Common myeloid progenitor, CD34-positive (primary cell): ENCODE measurements at regions not wholly inside any gene's neighbourhood (a gene's known extent, or its start where the extent isn't known, plus 50 kb on each side); places are given as distances from the start of the nearest gene placed in this dataset.

Experiments
- CTCF ChIA-PET: fragments of 350-600 bp; sonication (Branson Sonifier 250); formaldehyde crosslinking; loops from one replicate; lab custom pipeline; 2021; ENCODE audit warnings: antibody characterized with exemption; lab: Charles Lee
- POLR2A ChIA-PET: fragments of 350-600 bp; sonication (Branson Sonifier 250); formaldehyde crosslinking; loops from one replicate; lab custom pipeline; 2021; ENCODE audit warnings: antibody characterized with exemption; lab: Charles Lee
- DNase-seq, 3 donors: peaks; one replicate each; pipeline versions ENCODE4 v3.0.0 to v3.0.0-alpha.2; 2013
- H3K27ac ChIP-seq, 2 experiments: 1 replicate in 1 of 2; 2 replicates in 1 of 2; pipeline ENCODE4 v1.7.0; 2013; ENCODE audit warnings: inconsistent platforms in 2 of 2, low read length in 2 of 2, mild to moderate bottlenecking in 2 of 2, low read depth in 1 of 2, moderate library complexity in 1 of 2; ENCODE audit not compliant: severe bottlenecking in 2 of 2, insufficient read depth in 1 of 2, poor library complexity in 1 of 2
- H3K27me3 ChIP-seq, 5 experiments: replicated peaks in 2 of 5; 1 replicate in 3 of 5; 2 replicates in 2 of 5; pipeline versions ENCODE4 v1.6.1 to v1.7.0; 2013; ENCODE audit warnings: low read length in 4 of 5, mild to moderate bottlenecking in 2 of 5, moderate library complexity in 2 of 5, inconsistent platforms in 1 of 5; ENCODE audit not compliant: insufficient read depth in 5 of 5, control insufficient read depth in 4 of 5
- H3K36me3 ChIP-seq, 4 experiments: 1 replicate in 2 of 4; 2 replicates in 2 of 4; pipeline versions ENCODE4 v1.6.1 to v1.7.0; 2013; ENCODE audit warnings: low read length in 3 of 4, control low read depth in 1 of 4, mild to moderate bottlenecking in 1 of 4; ENCODE audit not compliant: control insufficient read depth in 4 of 4, insufficient read depth in 4 of 4
- H3K4me1 ChIP-seq, 4 experiments: 1 replicate in 3 of 4; 2 replicates in 1 of 4; pipeline versions ENCODE4 v1.6.1 to v1.7.1; 2013; ENCODE audit warnings: low read length in 3 of 4, mild to moderate bottlenecking in 3 of 4, control low read depth in 1 of 4, inconsistent platforms in 1 of 4, moderate library complexity in 1 of 4; ENCODE audit not compliant: control insufficient read depth in 4 of 4, insufficient read depth in 4 of 4; ENCODE audit errors: control extremely low read depth in 1 of 4
- H3K4me3 ChIP-seq, 7 experiments: 1 replicate in 4 of 7; 2 replicates in 3 of 7; pipeline versions ENCODE4 v1.5.1 to v1.7.0; 2013; ENCODE audit warnings: mild to moderate bottlenecking in 7 of 7, low read length in 6 of 7, moderate library complexity in 6 of 7, inconsistent platforms in 2 of 7, low read depth in 2 of 7, control low read depth in 1 of 7; ENCODE audit not compliant: insufficient read depth in 4 of 7, control insufficient read depth in 1 of 7; ENCODE audit errors: extremely low read depth in 1 of 7
- H3K9me3 ChIP-seq, 5 experiments: 1 replicate in 4 of 5; 2 replicates in 1 of 5; pipeline versions ENCODE4 v1.6.1 to v1.7.1; 2013; ENCODE audit warnings: low read length in 4 of 5, mild to moderate bottlenecking in 2 of 5, inconsistent platforms in 1 of 5, low read depth in 1 of 5, moderate library complexity in 1 of 5; ENCODE audit not compliant: control insufficient read depth in 4 of 5, insufficient read depth in 2 of 5; ENCODE audit errors: control extremely low read depth in 1 of 5
- WGBS: methylation state at CpG from one replicate; pipeline ENCODE4 v1.1.5; 2013; ENCODE audit not compliant: insufficient coverage; 5-methylcytosine and 5-hydroxymethylcytosine counted together

- WGBS: 92% methylated on average over 2 of the region's 4 CpGs
- ChIA-PET CTCF (interaction anchor here (1.0 kb wide), 1 partner anchor 163 kb away, joined by 3 read pairs; no protein-coding TSS in a partner anchor), POLR2A (no interaction called here)
Observed at GRCh38 chr7:13098161-13098560, 410.7 kb downstream of the ARL4A start.

DNA sequence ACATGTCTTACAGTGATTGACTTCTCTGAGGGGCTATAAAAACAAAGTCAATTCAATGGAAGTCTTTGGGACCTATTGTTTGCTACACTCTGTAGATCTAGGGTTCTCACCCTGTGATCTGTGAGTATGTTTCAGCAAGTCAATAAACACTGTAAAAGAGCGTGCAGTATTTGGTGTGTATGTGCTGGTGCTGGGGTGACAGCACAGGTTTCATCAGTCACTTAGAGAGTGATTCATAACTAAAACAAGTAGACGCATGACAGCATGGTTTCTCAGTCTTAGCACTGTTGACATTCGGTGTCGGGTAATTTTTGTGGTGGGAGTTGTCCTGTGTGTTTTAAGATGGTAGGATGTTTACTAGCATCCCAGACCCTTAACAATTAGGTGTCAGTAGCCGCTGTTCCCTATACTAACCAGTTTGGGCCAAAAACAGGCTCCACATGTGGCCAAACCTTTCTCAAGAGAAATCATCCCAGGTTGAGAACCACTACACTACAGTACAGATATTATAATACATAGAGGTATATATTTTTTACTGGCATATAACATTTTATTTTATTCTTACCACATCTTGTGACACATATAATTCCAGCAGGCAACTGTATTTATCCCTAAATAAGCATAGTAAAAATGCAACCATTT lies 411.8 kb downstream of the ARL4A start:
- DNase-seq: no peak

More at GRCh38 chr7:13098161-13098560, 410.7 kb downstream of the ARL4A start:
- Histone ChIP-seq H3K27ac (no peak overlapping the region), H3K27me3 (no peaks in the 10 kb centered on the region), H3K9me3 (no peaks in the 10 kb centered on the region), H3K4me1 (peaks cover 0 to 9% (median 0%) of the 10 kb centered on the region in 4 experiments), H3K36me3 (no peaks in the 10 kb centered on the region), H3K4me3 (no peak overlapping the region)
- no peak for DNase-seq

GRCh38 chr7:13104128-13104527 lies 416.7 kb downstream of the ARL4A start:
- CTCF ChIA-PET: interaction anchor here (0.9 to 1.5 kb wide), 3 partner anchors 9 to 11 kb away, joined by 3 to 6 read pairs (median 3); no protein-coding TSS in a partner anchor
- no peak overlapping the region for H3K27ac ChIP-seq
- no peak overlapping the region for H3K4me3 ChIP-seq
- no peaks in the 10 kb centered on the region for H3K9me3 ChIP-seq
- no peaks in the 10 kb centered on the region for H3K36me3 ChIP-seq
- WGBS: 0% methylated on average over 1 of the region's 1 CpG
- H3K4me1 ChIP-seq: peaks cover 3 to 9% (median 4%) of the 10 kb centered on the region in 4 experiments
- POLR2A ChIA-PET: no interaction called here
- peak; percentile 6 to 48 (median 44) for DNase-seq
- no peaks in the 10 kb centered on the region for H3K27me3 ChIP-seq

More for the DNA sequence above, 411.8 kb downstream of the ARL4A start:
- Histone ChIP-seq H3K36me3 (no peaks in the 10 kb centered on the region), H3K4me1 (peaks cover 1 to 10% (median 2%) of the 10 kb centered on the region in 4 experiments), H3K4me3 (no peak overlapping the region), H3K27me3 (no peaks in the 10 kb centered on the region), H3K27ac (no peak overlapping the region), H3K9me3 (no peaks in the 10 kb centered on the region)
- POLR2A ChIA-PET: no interaction called here
- CTCF ChIA-PET: no interaction called here
- 100% methylated on average over 3 of the region's 5 CpGs for WGBS

DNA sequence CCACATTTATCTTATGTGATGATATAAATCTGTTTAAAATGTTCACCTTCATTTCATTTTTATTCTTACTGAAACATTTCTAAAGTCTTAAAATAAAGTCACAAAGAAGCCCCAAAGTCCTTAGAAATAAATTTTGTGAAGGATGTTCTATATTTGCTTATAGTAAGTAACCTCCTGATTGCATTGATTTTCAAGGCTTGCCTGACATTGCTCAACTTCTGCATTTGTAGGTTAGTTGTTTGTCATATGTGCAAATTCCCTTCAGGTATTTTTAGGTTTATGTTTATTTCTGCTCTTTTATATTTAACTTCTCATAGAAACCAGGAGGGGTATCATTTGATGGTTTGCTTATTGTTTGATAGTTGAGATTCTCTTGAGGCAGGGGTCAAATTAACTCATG lies 417.8 kb downstream of the ARL4A start:
- H3K27me3 ChIP-seq: no peaks in the 10 kb centered on the region
- no peaks in the 10 kb centered on the region for H3K36me3 ChIP-seq
- CTCF ChIA-PET: no interaction called here
- H3K9me3 ChIP-seq: peaks cover 0 to 7% (median 2%) of the 10 kb centered on the region in 5 experiments
- H3K27ac ChIP-seq: no peak overlapping the region
- H3K4me1 ChIP-seq: peaks cover 3 to 9% (median 4%) of the 10 kb centered on the region in 4 experiments
- DNase-seq: no peak
- no peak overlapping the region for H3K4me3 ChIP-seq
- POLR2A ChIA-PET: no interaction called here

DNA sequence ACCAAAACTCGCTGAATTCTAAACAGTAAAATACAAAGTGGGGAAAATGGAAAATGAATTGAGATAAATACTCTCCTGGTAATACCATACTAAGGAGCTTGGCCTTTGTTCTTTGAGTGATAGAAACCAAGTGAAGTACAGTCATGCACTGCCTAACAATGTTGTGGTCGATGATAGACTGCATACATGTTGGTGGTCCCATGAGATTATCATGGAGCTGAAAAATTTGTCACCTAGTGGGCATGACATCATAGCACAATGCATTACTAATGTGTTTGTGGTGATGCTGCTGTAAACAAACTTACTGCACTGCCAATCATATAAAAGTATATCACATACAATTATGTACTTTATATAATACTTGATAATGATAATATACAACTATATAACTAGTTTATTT lies 419.1 kb downstream of the ARL4A start:
- Histone ChIP-seq H3K36me3 (no peaks in the 10 kb centered on the region), H3K27ac (no peak overlapping the region), H3K9me3 (peaks cover 0 to 7% (median 3%) of the 10 kb centered on the region in 5 experiments), H3K27me3 (no peaks in the 10 kb centered on the region), H3K4me3 (no peak overlapping the region), H3K4me1 (peaks cover 3 to 9% (median 4%) of the 10 kb centered on the region in 4 experiments)
- ChIA-PET POLR2A (no interaction called here), CTCF (interaction anchor here (1.4 kb wide), 1 partner anchor 10 kb away, joined by 4 read pairs; no protein-coding TSS in a partner anchor)
- no peak for DNase-seq
- WGBS: 100% methylated on average over 1 of the region's 2 CpGs

DNA sequence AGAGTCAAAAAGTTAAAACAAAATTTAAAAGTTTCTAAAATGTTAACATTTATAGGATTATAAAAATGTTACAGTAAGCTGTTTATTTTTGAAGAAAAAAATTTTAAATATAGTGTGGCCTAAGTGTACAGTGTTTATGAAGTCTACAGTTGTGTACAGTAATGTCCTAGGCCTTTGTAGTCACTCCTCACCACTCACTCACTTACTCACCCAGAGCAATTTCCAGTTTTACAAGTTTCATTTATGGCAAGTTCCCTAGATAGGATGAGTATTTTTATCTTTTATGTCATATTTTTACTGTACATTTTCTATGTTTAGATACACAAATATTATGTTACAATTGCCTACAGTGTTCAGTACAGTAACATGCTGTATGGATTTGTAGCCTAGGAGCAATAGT lies 419.9 kb downstream of the ARL4A start:
- CTCF ChIA-PET: no interaction called here
- POLR2A ChIA-PET: no interaction called here
- peaks cover 0 to 7% (median 3%) of the 10 kb centered on the region in 5 experiments for H3K9me3 ChIP-seq

DNA sequence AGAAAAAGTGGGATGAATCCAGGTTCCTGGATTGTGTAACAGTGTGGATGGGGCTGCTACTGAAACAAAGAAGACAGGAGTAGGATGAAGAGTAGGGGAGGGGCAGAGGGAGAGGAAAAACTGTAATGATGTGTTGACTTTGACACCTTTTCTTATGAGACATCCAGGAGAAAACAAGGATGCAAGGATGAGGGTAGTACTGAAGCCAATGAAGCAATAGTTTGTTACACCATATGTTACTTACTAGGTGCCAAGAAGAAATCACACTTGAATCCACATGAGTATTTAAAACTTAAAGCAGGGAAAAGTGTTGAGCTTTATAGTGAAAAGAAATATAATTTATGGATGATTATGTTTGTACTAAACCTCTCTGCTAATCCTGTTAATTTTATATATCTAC lies 420.6 kb downstream of the ARL4A start:
- ChIA-PET POLR2A (no interaction called here), CTCF (interaction anchor here (1.1 to 1.5 kb wide), 2 partner anchors 9 to 15 kb away, joined by 3 to 5 read pairs; no protein-coding TSS in a partner anchor)
- Histone ChIP-seq H3K4me3 (no peak overlapping the region), H3K4me1 (peaks cover 3 to 9% (median 4%) of the 10 kb centered on the region in 4 experiments), H3K9me3 (peaks cover 0 to 7% (median 3%) of the 10 kb centered on the region in 5 experiments), H3K27me3 (no peaks in the 10 kb centered on the region), H3K27ac (no peak overlapping the region), H3K36me3 (no peaks in the 10 kb centered on the region)
- no peak for DNase-seq

More for the DNA sequence above, 419.9 kb downstream of the ARL4A start:
- H3K27me3 ChIP-seq: no peaks in the 10 kb centered on the region
- DNase-seq: no peak
- no peak overlapping the region for H3K27ac ChIP-seq
- H3K4me1 ChIP-seq: peaks cover 3 to 9% (median 4%) of the 10 kb centered on the region in 4 experiments
- no peaks in the 10 kb centered on the region for H3K36me3 ChIP-seq
- no peak overlapping the region for H3K4me3 ChIP-seq
